IgD-negative memory B cell (primary cell): ENCODE measurements at regions not wholly inside any gene's neighbourhood (a gene's known extent, or its start where the extent isn't known, plus 50 kb on each side); places are given as distances from the start of the nearest gene placed in this dataset.

Experiments used
- H3K27ac Mint-ChIP-seq, 3 donors: one replicate each; pipeline ENCODE4 v1.8.0; 2020 to 2022; ENCODE audit warnings: mild to moderate bottlenecking in 3 of 3, mixed read lengths in 3 of 3, moderate library complexity in 1 of 3
- H3K27me3 Mint-ChIP-seq: one replicate; pipeline ENCODE4 v1.8.0; 2021; ENCODE audit warnings: mixed read lengths
- H3K36me3 Mint-ChIP-seq: one replicate; pipeline ENCODE4 v1.8.0; 2020; ENCODE audit warnings: mild to moderate bottlenecking, mixed read lengths
- H3K4me1 Mint-ChIP-seq, 3 donors: one replicate each; pipeline ENCODE4 v1.8.0; 2020 to 2022; ENCODE audit warnings: mixed read lengths in 3 of 3, mild to moderate bottlenecking in 1 of 3
- H3K4me3 Mint-ChIP-seq, 4 donors: one replicate each; pipeline ENCODE4 v1.8.0; 2020 to 2022; ENCODE audit warnings: mild to moderate bottlenecking in 4 of 4, mixed read lengths in 4 of 4, moderate library complexity in 3 of 4
- H3K9me3 Mint-ChIP-seq, 3 donors: one replicate each; pipeline ENCODE4 v1.8.0; 2020 to 2021; ENCODE audit warnings: mixed read lengths in 3 of 3, mild to moderate bottlenecking in 1 of 3

GRCh38 chr9:88725300-88726019, 190.5 kb downstream of the NXNL2 start:
- H3K9me3 Mint-ChIP-seq, result peaks cover 0 to 3% (median 2%) of the 10 kb centered on the region in 3 donors
- H3K4me1 Mint-ChIP-seq, result no peaks in the 10 kb centered on the region
- H3K27me3 Mint-ChIP-seq, result peaks cover 8% of the 10 kb centered on the region
- H3K36me3 Mint-ChIP-seq, result no peaks in the 10 kb centered on the region
- H3K4me3 Mint-ChIP-seq, result no peak overlapping the region
- H3K27ac Mint-ChIP-seq, result no peak overlapping the region

DNA sequence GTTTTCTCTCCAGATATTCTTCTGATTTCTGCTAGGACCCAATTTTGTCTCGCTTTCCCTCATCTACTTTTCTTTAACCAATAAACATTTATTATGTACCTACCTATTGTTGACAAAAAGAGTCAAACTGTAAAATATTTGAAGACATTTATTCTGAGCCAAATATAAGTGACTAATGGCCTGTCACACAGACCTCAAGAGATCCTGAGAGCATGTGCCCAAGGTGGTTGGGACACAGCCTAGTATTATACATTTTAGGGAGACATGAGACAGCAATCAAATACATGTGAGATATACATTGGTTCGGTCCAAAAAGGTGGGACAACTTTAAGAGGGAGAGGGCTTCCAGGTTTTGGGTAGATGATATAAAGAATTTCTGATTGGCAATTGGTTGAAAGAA, 191.8 kb downstream of the NXNL2 start:
- Mint-ChIP-seq H3K27me3 (peaks cover 7% of the 10 kb centered on the region), H3K36me3 (no peaks in the 10 kb centered on the region), H3K27ac (no peak overlapping the region), H3K9me3 (peaks cover 0 to 4% (median 2%) of the 10 kb centered on the region in 3 donors), H3K4me1 (no peaks in the 10 kb centered on the region), H3K4me3 (no peak overlapping the region)

- Mint-ChIP-seq H3K4me1 (no peaks in the 10 kb centered on the region), H3K27ac (no peak overlapping the region), H3K27me3 (peaks cover 7% of the 10 kb centered on the region), H3K9me3 (peaks cover 0 to 4% (median 2%) of the 10 kb centered on the region in 3 donors), H3K4me3 (peak overlapping the region in 1 of 4 donors; percentile 13), H3K36me3 (no peaks in the 10 kb centered on the region)
Observed at GRCh38 chr9:88730780-88731179, 195.8 kb downstream of the NXNL2 start.

- H3K36me3 Mint-ChIP-seq, result no peaks in the 10 kb centered on the region
- peaks cover 6% of the 10 kb centered on the region for H3K27me3 Mint-ChIP-seq
- no peak overlapping the region for H3K4me3 Mint-ChIP-seq
- no peak overlapping the region for H3K27ac Mint-ChIP-seq
- H3K9me3 Mint-ChIP-seq, result peaks cover 0 to 4% (median 2%) of the 10 kb centered on the region in 3 donors
- no peaks in the 10 kb centered on the region for H3K4me1 Mint-ChIP-seq
Observed at GRCh38 chr9:88732128-88732527, 197.2 kb downstream of the NXNL2 start.

GRCh38 chr9:88733651-88734421, 198.9 kb downstream of the NXNL2 start:
- Mint-ChIP-seq H3K4me1 (no peaks in the 10 kb centered on the region), H3K27me3 (peaks cover 4% of the 10 kb centered on the region), H3K36me3 (no peaks in the 10 kb centered on the region), H3K27ac (no peak overlapping the region), H3K9me3 (peaks cover 0 to 4% (median 1%) of the 10 kb centered on the region in 3 donors), H3K4me3 (no peak overlapping the region)

GRCh38 chr9:88734527-88734926, 199.5 kb downstream of the NXNL2 start:
- peaks cover 4% of the 10 kb centered on the region for H3K27me3 Mint-ChIP-seq
- no peaks in the 10 kb centered on the region for H3K4me1 Mint-ChIP-seq
- no peaks in the 10 kb centered on the region for H3K36me3 Mint-ChIP-seq
- no peak overlapping the region for H3K4me3 Mint-ChIP-seq
- H3K9me3 Mint-ChIP-seq, result peaks cover 0 to 4% (median 0%) of the 10 kb centered on the region in 3 donors
- no peak overlapping the region for H3K27ac Mint-ChIP-seq

- H3K4me1 Mint-ChIP-seq, result no peaks in the 10 kb centered on the region
Observed at GRCh38 chr9:88736136-88736637, 201.2 kb downstream of the NXNL2 start.

DNA sequence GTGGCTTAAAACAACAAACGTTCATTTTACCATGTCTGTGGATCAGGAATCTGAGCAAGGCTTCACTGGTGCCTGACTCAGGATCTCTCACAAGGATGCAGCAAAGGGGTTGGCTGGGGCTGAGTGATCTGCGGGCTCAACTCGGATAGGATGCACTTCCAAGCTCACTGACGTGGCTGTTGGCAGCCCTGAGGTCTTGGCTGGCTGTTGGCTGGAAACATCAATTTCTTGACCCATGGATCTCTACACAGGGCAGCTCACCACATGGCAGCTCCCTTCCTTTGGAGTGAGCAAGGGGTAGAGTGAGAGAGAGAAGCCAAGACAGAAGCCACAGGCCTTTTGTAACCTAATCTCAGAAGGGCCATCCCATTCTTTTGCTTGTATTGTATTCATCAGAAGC, 202.1 kb downstream of the NXNL2 start:
- Mint-ChIP-seq H3K36me3 (no peaks in the 10 kb centered on the region), H3K9me3 (no peaks in the 10 kb centered on the region), H3K27ac (no peak overlapping the region), H3K4me1 (no peaks in the 10 kb centered on the region), H3K27me3 (peaks cover 4% of the 10 kb centered on the region), H3K4me3 (no peak overlapping the region)

More at GRCh38 chr9:88736136-88736637, 201.2 kb downstream of the NXNL2 start:
- peaks cover 4% of the 10 kb centered on the region for H3K27me3 Mint-ChIP-seq
- H3K36me3 Mint-ChIP-seq, result no peaks in the 10 kb centered on the region
- H3K4me3 Mint-ChIP-seq, result no peak overlapping the region
- H3K9me3 Mint-ChIP-seq, result no peaks in the 10 kb centered on the region
- H3K27ac Mint-ChIP-seq, result no peak overlapping the region

DNA sequence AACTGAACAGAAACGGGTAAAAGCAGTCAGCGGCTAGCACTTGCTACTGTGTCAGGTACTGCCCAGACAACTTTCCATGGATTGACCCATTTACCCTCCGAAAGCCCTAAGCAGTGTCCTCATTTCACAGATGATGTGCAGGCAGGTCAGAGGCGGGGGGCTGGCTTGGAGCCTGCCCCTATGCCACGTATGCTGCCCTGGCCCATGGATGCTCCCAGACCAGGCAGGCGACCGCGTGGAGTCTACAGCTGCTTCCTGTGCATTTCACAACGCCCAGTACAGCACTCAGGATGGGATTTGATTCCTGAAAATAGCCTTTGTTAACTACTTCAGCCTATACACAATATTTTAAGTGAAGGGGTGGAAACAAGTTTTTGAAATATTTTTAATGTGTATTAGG, 202.9 kb downstream of the NXNL2 start:
- H3K27ac Mint-ChIP-seq, result no peak overlapping the region
- H3K27me3 Mint-ChIP-seq, result peaks cover 4% of the 10 kb centered on the region

GRCh38 chr9:88738709-88739108, 203.7 kb downstream of the NXNL2 start:
- Mint-ChIP-seq H3K4me1 (no peaks in the 10 kb centered on the region), H3K36me3 (no peaks in the 10 kb centered on the region), H3K27ac (no peak overlapping the region), H3K4me3 (no peak overlapping the region), H3K9me3 (no peaks in the 10 kb centered on the region), H3K27me3 (peaks cover 4% of the 10 kb centered on the region)

More for the DNA sequence above, 202.9 kb downstream of the NXNL2 start:
- no peaks in the 10 kb centered on the region for H3K9me3 Mint-ChIP-seq
- H3K4me1 Mint-ChIP-seq, result no peaks in the 10 kb centered on the region
- H3K36me3 Mint-ChIP-seq, result no peaks in the 10 kb centered on the region
- H3K4me3 Mint-ChIP-seq, result no peak overlapping the region

DNA sequence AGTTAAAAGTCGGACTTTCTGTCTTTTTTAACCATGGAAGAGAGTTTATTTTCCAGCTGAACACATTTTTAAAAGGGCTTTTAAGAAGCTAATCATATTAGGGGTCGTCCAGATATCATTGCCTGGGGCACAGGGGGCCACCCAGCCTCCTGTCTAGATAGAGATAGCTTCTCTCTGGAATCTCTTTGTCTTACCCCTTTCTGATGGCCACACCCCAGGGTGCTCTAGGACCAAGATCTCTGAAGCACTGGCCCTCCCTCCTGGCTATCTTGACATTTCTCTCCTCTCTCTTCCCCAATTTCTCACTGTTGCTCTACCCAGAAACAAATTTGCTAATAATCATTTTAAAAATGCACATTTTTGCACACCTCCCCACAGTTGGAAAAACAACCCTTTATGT, 204.4 kb downstream of the NXNL2 start:
- H3K36me3 Mint-ChIP-seq, result no peaks in the 10 kb centered on the region
- H3K9me3 Mint-ChIP-seq, result no peaks in the 10 kb centered on the region
- H3K4me1 Mint-ChIP-seq, result no peaks in the 10 kb centered on the region
- H3K27me3 Mint-ChIP-seq, result peaks cover 4% of the 10 kb centered on the region
- no peak overlapping the region for H3K4me3 Mint-ChIP-seq
- H3K27ac Mint-ChIP-seq, result no peak overlapping the region

DNA sequence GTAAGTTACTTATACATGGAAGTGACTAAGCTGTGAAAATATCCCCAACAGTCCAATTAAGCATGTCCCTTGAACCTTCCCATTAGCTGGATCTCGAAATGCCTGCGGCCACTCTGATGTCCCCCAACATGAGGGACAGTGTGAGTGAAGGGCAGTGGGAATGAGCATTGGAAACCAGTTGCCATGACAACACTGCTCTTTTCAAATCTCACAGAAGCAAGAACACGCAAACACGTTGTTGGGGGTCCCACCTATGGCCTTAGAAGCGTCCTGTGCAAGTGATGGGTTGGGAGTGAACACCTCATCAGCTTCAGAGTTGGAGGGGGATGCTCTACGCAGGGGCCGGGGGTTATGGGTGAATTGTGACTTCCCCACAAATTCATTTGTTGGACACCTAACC, 205.9 kb downstream of the NXNL2 start:
- Mint-ChIP-seq H3K36me3 (no peaks in the 10 kb centered on the region), H3K9me3 (no peaks in the 10 kb centered on the region), H3K4me3 (no peak overlapping the region), H3K4me1 (no peaks in the 10 kb centered on the region), H3K27me3 (peaks cover 7% of the 10 kb centered on the region), H3K27ac (no peak overlapping the region)

GRCh38 chr9:88741335-88741734, 206.4 kb downstream of the NXNL2 start:
- Mint-ChIP-seq H3K4me1 (no peaks in the 10 kb centered on the region), H3K27ac (no peak overlapping the region), H3K4me3 (no peak overlapping the region), H3K27me3 (peaks cover 7% of the 10 kb centered on the region), H3K36me3 (no peaks in the 10 kb centered on the region), H3K9me3 (no peaks in the 10 kb centered on the region)

DNA sequence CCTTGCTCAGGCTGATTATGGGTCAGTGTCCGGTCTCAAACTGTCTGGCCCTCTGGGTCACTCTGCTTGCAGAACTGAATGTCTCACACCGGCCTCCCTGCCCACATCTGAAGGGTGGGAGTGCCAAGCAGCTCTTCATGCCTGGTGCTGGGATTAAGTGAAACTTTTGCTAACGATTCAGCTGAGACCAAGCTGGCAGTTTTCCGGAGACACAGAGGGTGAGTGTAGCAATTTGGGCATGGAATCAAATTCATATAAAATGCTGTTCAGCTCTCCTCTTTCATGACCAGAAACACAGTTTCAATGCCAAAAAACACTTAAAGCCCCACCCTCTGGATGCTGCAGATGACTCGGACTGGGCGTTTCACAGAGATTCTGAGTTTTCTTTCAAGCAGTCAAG, 207.5 kb downstream of the NXNL2 start:
- no peaks in the 10 kb centered on the region for H3K4me1 Mint-ChIP-seq
- no peaks in the 10 kb centered on the region for H3K9me3 Mint-ChIP-seq
- no peak overlapping the region for H3K4me3 Mint-ChIP-seq
- H3K27ac Mint-ChIP-seq, result no peak overlapping the region
- H3K36me3 Mint-ChIP-seq, result no peaks in the 10 kb centered on the region
- H3K27me3 Mint-ChIP-seq, result peaks cover 5% of the 10 kb centered on the region

DNA sequence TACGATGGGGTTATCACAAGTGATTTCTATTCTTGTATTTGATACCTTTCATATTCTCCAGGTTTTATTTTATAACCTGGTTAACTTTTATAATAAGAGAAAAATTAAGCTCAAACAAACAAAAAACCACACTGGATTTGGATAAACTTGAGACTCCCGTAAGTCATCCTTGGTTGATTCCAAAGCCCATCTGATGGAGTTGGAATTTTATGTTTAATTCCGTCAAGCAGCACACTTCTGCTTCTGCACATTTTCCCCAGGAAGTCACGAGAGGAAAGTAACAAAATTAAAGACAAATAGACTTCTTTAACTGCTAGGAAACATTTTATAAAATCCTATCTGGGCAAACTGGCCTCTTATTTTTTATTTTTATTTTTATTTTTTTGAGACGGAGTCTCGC, 207.9 kb downstream of the NXNL2 start:
- no peaks in the 10 kb centered on the region for H3K4me1 Mint-ChIP-seq
- H3K9me3 Mint-ChIP-seq, result no peaks in the 10 kb centered on the region
- no peaks in the 10 kb centered on the region for H3K36me3 Mint-ChIP-seq
- H3K27me3 Mint-ChIP-seq, result peaks cover 5% of the 10 kb centered on the region
- no peak overlapping the region for H3K4me3 Mint-ChIP-seq
- no peak overlapping the region for H3K27ac Mint-ChIP-seq
